GM12874 (cell line): ENCODE measurements at regions not wholly inside any gene's neighbourhood (a gene's known extent, or its start where the extent isn't known, plus 50 kb on each side); places are given as distances from the start of the nearest gene placed in this dataset.

ENCODE experiments used
- TF ChIP-seq, protein P1 (sequence below): IDR thresholded peaks from 2 replicates; pipeline ENCODE4 v1.5.1; 2011; ENCODE audit warnings: low read depth, mild to moderate bottlenecking, control low read depth, low read length, moderate library complexity; ENCODE audit not compliant: insufficient read depth

GRCh38 chr1:213417225-213417820 lies 366.3 kb downstream of the RPS6KC1 start:
- TF ChIP-seq, protein P1, sequence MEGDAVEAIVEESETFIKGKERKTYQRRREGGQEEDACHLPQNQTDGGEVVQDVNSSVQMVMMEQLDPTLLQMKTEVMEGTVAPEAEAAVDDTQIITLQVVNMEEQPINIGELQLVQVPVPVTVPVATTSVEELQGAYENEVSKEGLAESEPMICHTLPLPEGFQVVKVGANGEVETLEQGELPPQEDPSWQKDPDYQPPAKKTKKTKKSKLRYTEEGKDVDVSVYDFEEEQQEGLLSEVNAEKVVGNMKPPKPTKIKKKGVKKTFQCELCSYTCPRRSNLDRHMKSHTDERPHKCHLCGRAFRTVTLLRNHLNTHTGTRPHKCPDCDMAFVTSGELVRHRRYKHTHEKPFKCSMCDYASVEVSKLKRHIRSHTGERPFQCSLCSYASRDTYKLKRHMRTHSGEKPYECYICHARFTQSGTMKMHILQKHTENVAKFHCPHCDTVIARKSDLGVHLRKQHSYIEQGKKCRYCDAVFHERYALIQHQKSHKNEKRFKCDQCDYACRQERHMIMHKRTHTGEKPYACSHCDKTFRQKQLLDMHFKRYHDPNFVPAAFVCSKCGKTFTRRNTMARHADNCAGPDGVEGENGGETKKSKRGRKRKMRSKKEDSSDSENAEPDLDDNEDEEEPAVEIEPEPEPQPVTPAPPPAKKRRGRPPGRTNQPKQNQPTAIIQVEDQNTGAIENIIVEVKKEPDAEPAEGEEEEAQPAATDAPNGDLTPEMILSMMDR, result no peak

GRCh38 chr1:213417846-213418245 lies 366.8 kb downstream of the RPS6KC1 start:
- TF ChIP-seq, protein P1, result no peak

DNA sequence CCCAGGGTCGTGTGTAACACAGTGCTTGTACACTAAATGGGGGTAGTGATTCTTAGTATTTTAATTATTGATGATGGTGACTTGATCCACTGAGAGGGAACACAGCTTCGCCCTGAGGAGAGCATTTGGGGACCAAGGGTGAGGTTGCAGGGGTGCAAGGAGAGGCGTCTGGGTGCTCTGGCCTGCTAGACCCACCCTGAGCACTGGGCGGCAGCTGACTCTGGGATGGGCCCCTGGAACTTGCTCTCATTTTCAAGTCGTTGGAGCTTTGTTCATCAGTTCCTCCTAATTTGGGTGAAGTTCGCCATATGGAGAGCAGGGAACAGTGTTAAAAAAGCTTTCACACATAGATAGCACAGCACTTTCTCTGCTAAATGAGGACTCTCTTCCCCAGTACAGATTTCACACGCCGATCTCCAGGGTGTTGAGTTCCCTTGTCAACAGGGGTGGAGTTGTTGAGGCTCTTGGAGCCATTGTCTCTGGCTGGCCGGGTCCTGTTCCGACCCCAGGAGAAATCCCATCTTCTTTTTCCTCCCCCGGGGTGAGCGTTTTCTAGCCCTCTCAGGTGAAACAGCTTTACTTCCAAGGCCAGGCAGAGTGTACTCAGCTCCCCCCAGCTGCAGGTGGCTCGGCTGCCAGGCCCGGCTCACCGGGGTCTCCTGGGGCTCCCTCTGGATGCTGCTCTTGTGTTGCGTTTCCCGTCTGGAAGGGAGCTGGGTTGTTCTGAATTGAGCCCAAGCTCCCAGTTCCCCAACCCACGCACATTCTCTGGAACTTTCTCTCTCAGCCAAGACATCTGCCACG lies 367.4 kb downstream of the RPS6KC1 start:
- TF ChIP-seq, protein P1, result no peak

DNA sequence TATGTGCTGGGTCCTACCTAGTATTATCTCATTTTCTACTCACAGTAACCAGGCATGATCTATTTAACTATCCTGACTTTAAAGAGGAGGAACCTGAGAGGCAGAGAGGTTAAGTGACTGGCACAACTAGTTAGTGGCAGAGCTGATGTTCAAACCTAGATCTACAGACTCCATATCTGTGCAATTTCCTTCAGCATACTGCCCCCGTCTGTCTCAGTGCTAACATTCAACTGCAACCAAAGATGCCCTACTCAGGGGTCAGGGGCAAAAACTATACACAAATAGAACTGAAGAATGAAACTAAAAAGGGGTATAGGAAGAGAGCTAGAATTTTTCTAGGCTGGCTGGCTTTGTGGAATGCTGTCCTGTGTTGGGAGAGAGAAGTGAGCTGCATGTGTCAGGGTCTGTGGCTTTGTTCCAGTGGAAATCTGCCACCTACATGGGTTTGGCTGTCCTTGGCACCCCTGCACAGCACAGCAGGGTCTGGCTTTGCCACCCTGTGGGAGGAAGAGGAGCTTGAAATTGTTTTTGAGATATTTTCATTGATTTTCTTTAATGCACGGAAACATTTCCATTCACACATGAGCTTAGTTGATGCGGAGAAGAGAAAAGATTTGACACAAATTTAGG lies 368.5 kb downstream of the RPS6KC1 start:
- TF ChIP-seq, protein P1, result no peak

DNA sequence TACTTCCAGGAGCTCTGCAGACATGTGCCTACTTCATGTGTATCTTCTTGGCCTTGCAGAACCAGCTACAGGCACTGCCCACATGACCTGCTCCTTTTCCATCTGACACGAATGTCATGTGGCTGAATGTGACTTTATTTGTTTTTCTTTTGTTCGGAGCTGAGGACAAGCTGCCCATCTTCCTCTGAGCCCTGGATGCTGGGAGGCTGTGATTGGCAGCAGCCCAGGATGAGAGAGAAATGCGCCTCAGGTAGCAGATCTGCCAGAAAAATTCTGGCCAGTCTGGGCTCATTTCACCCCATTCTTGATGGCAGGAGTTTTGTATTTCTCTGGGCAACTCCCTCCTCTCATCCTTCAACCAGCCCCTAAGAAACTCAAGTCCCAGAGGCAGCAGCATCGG lies 372.0 kb downstream of the RPS6KC1 start:
- TF ChIP-seq, protein P1, result no peak

GRCh38 chr1:213423605-213424004 lies 372.6 kb downstream of the RPS6KC1 start:
- TF ChIP-seq, protein P1, result no peak

DNA sequence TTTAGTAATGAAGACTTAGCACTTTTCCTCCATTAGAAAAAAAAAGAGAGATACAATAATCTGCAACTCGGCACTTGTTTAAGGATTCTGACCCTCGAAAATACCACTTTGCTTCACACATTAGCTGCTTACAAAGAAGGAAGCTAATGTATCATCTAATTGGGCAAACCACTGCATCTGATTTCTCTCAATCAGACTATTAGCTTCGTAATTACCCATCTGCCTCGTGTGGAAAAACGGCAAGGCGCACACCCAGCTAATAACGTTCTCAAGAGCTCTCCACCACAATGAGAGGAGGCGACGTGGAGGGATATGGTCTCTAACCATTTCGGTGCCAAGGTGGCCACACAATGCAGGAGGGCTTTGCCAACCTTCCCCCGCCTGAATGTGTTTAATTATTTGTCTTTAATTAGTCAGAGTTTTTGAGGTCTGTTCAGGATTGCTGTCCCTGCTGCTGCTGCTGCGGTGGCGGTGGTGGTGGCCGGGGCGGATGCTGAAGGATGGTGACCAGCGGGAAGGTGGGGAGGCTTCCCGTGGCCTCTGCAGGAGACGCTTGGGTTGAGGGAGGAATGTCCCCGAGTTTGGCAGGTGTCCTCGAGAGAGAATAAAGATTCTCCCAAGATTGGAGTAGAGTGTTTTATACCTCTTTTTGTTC lies 374.5 kb downstream of the RPS6KC1 start:
- TF ChIP-seq, protein P1, result no peak
